NCI-H748 (cell line): ENCODE measurements at regions not wholly inside any gene's neighbourhood (a gene's known extent, or its start where the extent isn't known, plus 50 kb on each side); places are given as distances from the start of the nearest gene placed in this dataset.
"Not testable (repeated sequence)": the region's sequence is repeated elsewhere in the genome, so short reads cannot be mapped to it uniquely, and the experiment has no call there.

Experiments used
- DNase-seq: peaks from one replicate; lab custom pipeline; 2025; ENCODE audit not compliant: unreplicated experiment; lab: John Stamatoyannopoulos, UW

- no peak for DNase-seq
Observed at GRCh38 chr4:66339007-66339406, 668.7 kb upstream of the EPHA5 start.

GRCh38 chr4:66331761-66332160 lies 661.5 kb upstream of the EPHA5 start:
- no peak for DNase-seq

- no peak for DNase-seq
Observed at GRCh38 chr4:66330125-66330524, 659.8 kb upstream of the EPHA5 start.

- DNase-seq: no peak
Observed at GRCh38 chr4:66328803-66329574, 658.7 kb upstream of the EPHA5 start.

DNA sequence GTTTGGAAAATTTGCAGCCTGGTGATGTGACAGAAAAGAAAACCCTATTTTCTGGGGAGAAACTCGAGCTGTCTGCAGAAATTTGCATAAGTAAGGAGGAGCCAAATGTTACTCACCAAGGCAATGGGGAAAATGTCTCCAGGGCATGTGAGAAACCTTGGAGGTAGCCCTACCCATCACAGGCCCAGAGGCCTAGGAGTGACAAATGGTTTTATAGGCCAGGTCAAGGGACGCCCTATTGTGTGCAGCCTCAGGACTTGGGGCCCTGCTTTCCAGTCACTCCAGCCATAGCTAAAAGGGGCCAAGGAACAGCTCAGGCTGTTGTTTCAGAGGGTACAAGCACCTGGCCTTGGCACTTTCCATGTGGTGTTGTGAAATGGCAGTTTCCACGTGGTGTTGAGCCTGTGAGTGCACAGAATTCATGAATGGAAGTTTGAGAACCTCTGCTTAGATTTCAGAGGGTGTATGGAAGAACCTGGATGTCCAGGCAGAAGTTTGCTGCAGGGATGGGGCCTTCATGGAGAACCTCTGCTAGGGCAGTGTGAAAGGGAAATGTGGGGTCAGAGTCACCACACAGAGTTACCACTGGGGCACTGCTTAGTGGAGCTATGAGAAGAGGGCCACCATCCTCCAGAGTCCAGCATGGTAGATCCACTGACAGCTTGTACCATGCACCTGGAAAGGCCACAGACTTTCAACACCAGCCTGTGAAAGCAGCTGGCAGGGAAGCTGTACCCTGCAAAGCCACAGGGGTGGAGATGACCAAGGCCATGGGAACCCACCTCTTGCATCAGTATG lies 637.6 kb upstream of the EPHA5 start:
- DNase-seq: no peak

- DNase-seq: no peak
Observed at GRCh38 chr4:66300336-66300934, 630.1 kb upstream of the EPHA5 start.

DNA sequence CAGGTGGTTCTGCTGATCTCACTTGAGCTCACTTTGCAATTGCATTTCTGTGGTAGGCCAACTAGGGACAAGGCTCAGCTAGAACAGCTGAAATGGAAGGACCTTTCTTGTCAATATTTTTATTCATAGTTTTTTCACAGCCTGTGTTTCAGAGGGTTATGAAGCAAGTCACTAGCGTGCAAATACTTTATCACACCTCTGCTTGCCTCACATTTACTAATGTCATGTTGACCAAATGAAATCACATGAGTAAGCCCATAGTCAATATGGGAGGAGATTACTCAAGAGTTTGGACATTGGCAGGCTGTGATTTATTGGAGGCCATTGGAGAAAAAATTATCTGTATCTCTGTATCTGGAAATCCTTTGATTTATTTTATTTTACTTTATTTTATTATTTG lies 628.3 kb upstream of the EPHA5 start:
- no peak for DNase-seq

DNA sequence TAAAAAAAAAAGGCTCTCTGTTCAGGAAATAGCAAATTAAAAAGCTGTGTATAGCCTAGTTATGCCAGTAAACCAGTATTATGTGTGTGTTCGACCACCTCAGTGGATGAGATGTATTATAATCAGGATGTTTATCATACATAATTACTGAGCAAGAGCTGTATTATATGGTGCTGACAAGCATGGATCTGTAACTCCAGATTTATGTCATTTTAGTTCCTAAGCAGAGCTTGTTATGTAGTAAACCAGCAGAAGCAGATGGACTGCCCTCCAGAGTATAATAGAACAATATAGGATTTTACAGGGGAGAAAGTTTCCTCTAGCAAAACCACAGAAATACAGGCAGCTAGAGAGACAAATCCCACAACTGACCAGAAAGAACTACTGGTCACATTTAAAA lies 627.4 kb upstream of the EPHA5 start:
- no peak for DNase-seq

DNA sequence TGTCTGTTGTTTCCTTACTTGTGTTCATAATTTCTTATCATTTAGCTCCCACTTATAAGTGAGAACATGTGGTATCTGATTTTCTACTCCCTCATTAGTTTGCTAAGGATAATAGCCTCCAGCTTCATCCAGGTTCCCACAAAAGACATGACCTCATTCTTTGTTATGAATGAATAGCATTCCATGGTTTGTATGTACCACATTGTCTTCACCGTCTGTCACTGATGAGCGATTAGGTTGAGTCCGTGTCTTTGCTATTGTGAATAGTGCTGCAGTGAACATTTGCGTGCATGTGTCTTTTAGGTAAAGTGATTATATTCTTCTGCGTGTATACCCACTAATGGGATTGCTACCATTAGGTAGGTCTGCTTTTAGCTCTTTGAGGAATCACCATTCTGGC lies 624.3 kb upstream of the EPHA5 start:
- peak; percentile 24 for DNase-seq

- DNase-seq: no peak
Observed at GRCh38 chr4:66284991-66285451, 614.7 kb upstream of the EPHA5 start.

- DNase-seq: no peak
Observed at GRCh38 chr4:66279084-66279483, 608.8 kb upstream of the EPHA5 start.

DNA sequence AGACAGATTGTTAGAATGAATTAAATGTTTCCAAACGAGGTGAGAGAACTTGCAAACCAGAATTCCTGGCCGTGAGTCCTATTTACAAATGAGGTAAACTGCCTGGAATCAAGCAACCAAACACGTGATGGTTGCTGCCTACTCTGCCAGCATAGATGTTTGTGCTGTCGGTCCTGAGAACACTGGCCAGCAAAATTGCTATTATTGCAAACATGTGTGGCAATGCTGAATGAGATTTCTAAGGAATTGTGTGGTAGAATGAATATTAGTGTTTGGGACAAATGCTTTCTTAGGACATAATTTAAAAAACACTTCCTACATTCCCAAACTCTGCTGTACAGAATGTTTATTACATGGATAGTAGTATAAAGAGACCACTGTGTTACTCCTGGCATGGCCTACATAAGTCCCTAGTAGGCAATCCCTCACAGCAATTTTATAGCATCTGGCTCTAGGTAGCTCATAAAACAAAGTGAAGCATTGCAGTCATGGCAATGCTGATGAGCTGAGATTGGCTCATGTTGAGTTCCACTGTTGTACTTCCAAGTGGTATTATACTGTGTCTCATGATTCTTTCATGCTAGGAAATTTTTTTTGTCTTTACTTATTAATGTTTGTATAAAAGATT lies 605.2 kb upstream of the EPHA5 start:
- no peak for DNase-seq

DNA sequence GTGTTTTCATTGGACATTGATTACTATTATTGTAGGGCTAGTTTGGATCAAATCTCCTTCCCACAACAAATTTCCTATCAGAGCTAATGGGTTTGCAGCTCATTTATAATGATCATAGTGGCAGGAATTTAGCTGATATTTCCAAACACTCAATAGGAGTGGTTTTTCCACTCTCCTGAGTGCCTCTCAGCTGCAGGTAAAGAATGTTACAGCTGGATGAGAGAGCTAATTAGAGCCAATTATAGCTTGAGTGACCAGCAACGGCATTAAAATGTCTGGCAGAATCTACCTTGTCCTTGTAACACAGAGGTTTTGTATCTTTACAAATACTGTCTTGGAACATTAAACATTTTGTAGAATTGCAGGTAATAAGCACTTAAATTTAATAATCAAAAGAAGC lies 602.8 kb upstream of the EPHA5 start:
- peak; percentile 39 for DNase-seq

- not testable (repeated sequence) for DNase-seq
Observed at GRCh38 chr4:66270356-66270755, 600.1 kb upstream of the EPHA5 start.

- DNase-seq: not testable (repeated sequence)
Observed at GRCh38 chr4:66266554-66266953, 596.3 kb upstream of the EPHA5 start.

- peak; percentile 1 for DNase-seq
Observed at GRCh38 chr4:66266035-66266434, 595.7 kb upstream of the EPHA5 start.

DNA sequence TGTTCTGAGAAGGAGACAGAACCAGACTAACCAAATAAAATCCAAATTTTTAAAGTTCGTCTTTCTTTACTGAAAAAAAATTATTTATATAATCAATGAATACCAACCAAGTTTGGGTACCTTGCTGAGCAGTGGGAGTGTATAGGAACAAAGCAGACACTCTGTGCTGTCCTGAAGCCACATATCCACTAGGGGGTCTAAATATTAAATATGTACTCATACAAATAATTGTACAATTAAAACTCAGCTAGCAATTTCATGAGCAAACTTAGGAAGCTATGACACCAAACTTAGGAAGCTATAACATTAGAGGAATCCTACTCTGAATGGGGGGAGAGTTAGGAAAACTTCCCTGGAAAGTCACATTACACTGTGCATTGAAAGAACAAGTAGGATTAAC lies 582.0 kb upstream of the EPHA5 start:
- DNase-seq: no peak

DNA sequence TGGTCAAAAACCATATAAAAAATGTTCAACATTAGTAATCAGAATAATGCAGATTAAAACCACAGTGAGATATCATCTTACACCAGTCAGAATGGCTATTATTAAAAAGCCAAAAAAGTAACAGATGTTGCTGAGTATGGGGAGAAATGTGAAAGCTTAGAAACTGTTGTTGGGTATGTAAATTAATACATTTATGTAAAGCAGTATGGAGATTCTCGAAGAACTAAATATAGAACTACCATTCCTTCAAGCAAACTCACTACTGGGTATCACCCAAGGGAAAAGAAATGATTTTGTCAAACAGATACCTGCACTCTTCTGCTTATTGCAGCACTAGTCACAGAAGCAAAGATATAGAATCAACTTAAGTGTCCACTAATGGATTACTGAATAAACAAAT lies 576.4 kb upstream of the EPHA5 start:
- DNase-seq: no peak

DNA sequence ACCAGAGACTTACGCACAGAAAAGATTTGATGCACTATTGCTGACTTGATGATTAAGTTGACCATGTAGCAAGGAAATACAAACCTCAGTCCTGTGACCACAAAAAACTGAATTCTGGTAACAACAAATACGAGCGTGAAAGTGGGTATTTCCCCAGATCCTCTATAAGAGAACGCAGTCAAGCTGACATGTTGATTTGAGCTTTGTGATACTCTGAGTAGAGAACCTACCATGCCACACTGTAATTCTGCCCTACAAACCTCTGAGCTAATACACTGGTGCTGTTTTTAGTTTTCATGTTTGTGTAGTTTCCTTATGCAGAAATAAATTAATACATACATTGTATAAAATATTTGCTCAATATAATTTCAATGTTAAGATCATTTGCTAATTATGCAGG lies 565.6 kb upstream of the EPHA5 start:
- DNase-seq: no peak

GRCh38 chr4:66229885-66230284 lies 559.6 kb upstream of the EPHA5 start:
- DNase-seq: no peak

DNA sequence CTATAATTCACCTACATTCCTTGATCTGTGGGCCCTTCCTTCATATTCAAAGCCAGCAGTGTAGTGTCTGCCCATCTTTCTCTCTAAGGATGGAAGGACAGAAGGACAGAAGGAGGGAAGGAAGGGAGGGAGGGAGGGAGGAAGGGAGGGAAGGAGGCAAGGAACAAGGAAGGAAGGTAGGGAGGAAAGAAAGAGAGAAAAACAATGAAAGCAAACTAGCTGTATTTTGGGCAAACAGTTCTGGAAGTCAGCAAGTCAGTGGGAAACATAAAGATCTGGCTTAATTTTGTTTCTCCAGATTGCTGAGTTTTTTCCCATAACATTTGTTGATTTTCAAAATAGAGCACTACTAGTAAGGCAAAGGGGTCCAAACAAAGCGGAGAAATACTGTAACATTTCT lies 555.2 kb upstream of the EPHA5 start:
- DNase-seq: no peak
